Chondrocyte (in vitro differentiated cells): ENCODE measurements at regions not wholly inside any gene's neighbourhood (a gene's known extent, or its start where the extent isn't known, plus 50 kb on each side); places are given as distances from the start of the nearest gene placed in this dataset.

Experiments used
- DNase-seq: peaks from one replicate; pipeline ENCODE4 v3.0.0; 2021; ENCODE audit warnings: mixed read lengths, low spot score
- H3K27ac Mint-ChIP-seq: one replicate; pipeline ENCODE4 v1.8.0; 2021; ENCODE audit warnings: mild to moderate bottlenecking, moderate library complexity, mixed read lengths; ENCODE audit not compliant: unreplicated experiment
- H3K27me3 Mint-ChIP-seq: 2 replicates; pipeline ENCODE4 v1.8.0; 2021; ENCODE audit warnings: low read depth, mixed read lengths
- H3K36me3 Mint-ChIP-seq: 2 replicates; pipeline ENCODE4 v1.8.0; 2021; ENCODE audit warnings: low read depth, mixed read lengths
- H3K4me1 Mint-ChIP-seq: 2 replicates; pipeline ENCODE4 v1.8.0; 2021; ENCODE audit warnings: low read depth, mild to moderate bottlenecking, mixed read lengths
- H3K4me3 Mint-ChIP-seq: one replicate; pipeline ENCODE4 v1.8.0; 2021; ENCODE audit warnings: mild to moderate bottlenecking, moderate library complexity, mixed read lengths; ENCODE audit not compliant: unreplicated experiment
- H3K9me3 Mint-ChIP-seq: 2 replicates; pipeline ENCODE4 v1.8.0; 2021; ENCODE audit warnings: low read depth, mixed read lengths
- TF ChIP-seq, protein P1 (sequence below): fragments of 200-600 bp; sonication (generic); IDR thresholded peaks from 2 replicates; pipeline ENCODE4 v1.5.0; 2021; ENCODE audit warnings: antibody characterized with exemption, mild to moderate bottlenecking, moderate library complexity

DNA sequence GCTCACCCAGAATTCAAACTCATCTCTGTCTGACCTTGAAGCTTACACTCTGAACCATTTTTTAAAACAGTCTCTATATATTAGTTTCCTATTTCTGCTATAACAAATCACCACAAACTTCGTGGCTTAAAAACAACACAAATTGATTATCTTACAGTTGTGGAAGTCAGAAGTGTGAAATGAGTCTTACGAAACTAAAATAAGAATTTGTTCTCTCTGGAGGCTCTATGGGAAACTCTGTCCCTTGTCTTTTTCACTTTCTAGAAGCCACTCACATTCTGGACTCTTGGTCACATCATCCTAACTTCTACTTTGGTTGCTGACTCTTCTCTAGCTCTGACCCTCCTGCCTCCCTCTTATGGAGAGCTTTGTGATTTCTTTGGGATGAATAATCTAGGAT, 429.3 kb upstream of the THBS1 start:
- TF ChIP-seq, protein P1, sequence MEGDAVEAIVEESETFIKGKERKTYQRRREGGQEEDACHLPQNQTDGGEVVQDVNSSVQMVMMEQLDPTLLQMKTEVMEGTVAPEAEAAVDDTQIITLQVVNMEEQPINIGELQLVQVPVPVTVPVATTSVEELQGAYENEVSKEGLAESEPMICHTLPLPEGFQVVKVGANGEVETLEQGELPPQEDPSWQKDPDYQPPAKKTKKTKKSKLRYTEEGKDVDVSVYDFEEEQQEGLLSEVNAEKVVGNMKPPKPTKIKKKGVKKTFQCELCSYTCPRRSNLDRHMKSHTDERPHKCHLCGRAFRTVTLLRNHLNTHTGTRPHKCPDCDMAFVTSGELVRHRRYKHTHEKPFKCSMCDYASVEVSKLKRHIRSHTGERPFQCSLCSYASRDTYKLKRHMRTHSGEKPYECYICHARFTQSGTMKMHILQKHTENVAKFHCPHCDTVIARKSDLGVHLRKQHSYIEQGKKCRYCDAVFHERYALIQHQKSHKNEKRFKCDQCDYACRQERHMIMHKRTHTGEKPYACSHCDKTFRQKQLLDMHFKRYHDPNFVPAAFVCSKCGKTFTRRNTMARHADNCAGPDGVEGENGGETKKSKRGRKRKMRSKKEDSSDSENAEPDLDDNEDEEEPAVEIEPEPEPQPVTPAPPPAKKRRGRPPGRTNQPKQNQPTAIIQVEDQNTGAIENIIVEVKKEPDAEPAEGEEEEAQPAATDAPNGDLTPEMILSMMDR: no peak
- Mint-ChIP-seq H3K9me3 (peaks cover 3% of the 10 kb centered on the region), H3K4me3 (no peak overlapping the region), H3K4me1 (peaks cover 65% of the 10 kb centered on the region), H3K27ac (no peak overlapping the region), H3K27me3 (no peaks in the 10 kb centered on the region), H3K36me3 (no peaks in the 10 kb centered on the region)
- DNase-seq: no peak

DNA sequence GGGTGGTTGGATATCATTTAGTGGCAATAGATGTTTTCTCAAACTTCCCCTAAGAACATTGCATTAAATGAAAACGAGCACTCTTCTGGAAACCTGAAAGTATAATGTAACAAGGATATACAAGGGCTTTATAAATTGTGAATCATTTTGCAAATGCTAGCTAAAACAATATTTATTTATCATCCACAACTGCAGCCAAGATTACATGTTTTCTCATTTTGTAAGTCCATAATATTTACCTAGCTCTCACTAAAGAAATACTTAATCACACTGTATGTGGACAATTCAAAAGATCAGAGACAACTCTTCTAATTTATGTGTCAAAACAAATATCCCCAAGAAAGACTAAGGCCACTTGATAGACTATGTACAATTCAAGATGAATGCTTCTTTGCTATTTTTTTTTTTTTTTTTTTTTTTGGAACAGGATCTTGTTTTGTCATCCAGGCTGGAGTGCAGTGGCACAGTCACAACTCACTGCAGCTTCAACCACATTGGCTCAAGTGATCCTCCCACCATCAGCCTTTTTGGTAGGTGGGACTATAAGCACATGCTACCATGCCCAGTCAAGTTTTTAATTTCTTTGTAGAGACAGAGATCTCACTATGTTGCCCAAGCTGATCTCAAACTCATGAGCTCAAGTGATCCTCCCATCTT, 427.7 kb upstream of the THBS1 start:
- H3K4me3 Mint-ChIP-seq: no peak overlapping the region
- no peaks in the 10 kb centered on the region for H3K27me3 Mint-ChIP-seq
- TF ChIP-seq, protein P1: no peak
- peaks cover 59% of the 10 kb centered on the region for H3K4me1 Mint-ChIP-seq
- no peaks in the 10 kb centered on the region for H3K36me3 Mint-ChIP-seq
- peaks cover 3% of the 10 kb centered on the region for H3K9me3 Mint-ChIP-seq
- no peak overlapping the region for H3K27ac Mint-ChIP-seq
- DNase-seq: no peak

DNA sequence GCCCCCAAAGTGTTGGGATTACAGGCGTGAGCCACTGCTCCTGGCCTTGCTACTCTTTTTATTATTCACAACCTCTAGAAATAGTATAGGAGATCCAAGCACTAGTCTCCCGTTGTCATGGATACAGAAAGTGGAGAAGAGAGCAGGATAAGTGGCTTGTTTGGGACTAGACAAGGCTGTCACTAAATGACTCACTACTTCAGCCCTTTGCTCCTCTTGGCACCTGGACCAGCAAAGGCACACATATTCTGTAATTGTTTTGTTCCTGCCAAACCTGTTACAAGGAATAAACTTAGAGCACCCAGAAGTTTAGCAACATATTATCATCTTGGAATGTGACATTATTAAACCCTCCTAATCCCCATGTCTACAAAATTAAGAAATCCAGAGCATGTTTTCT, 427.2 kb upstream of the THBS1 start:
- Mint-ChIP-seq H3K4me3 (no peak overlapping the region), H3K9me3 (peaks cover 3% of the 10 kb centered on the region), H3K4me1 (peaks cover 59% of the 10 kb centered on the region), H3K27ac (no peak overlapping the region), H3K27me3 (no peaks in the 10 kb centered on the region), H3K36me3 (no peaks in the 10 kb centered on the region)
- TF ChIP-seq, protein P1: no peak
- DNase-seq: no peak

DNA sequence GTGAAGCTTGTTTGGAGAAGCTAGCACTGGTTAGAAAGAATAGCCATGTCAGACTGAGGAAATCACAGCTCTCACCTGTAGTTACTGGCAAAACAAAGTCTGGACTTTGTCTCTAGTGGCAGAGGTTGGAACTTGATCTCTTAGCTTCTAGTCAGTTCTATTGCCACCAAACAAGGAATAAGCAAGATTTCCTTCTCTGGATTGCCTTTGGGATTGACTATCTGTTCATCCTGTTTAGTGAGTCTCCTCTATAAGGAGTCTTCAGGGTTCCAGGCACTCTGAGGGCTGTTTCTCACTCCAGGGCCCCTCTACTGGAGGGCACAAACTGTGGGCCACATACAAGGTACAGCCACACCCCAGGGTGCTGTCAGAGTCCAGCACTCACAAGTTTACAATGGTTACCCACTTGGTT, 426.6 kb upstream of the THBS1 start:
- H3K9me3 Mint-ChIP-seq: no peaks in the 10 kb centered on the region
- H3K36me3 Mint-ChIP-seq: no peaks in the 10 kb centered on the region
- no peak for DNase-seq
- H3K4me3 Mint-ChIP-seq: no peak overlapping the region
- peak overlapping the region; percentile 14 for H3K27ac Mint-ChIP-seq
- H3K4me1 Mint-ChIP-seq: peaks cover 55% of the 10 kb centered on the region
- no peaks in the 10 kb centered on the region for H3K27me3 Mint-ChIP-seq
- TF ChIP-seq, protein P1: peak; percentile 41

DNA sequence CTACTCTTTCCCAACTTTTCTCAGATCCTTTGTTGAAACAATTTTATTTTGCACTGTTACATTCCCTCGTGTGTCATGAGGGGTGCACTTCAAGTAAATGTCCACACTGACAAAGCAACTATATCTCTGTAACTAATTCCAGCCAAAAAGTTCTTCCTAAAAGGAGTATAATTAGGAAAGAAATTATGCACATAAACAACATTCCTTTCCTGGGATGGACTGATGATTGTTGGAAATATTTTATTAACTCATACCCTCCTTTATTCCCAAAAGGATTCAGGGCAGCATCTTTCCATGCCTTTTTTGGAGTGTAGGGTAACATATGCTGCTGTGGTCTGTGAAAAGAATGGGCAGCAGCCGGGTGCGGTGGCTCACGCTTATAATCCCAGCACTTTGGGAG, 426.1 kb upstream of the THBS1 start:
- Mint-ChIP-seq H3K27ac (no peak overlapping the region), H3K4me1 (peaks cover 53% of the 10 kb centered on the region), H3K36me3 (no peaks in the 10 kb centered on the region), H3K4me3 (no peak overlapping the region), H3K9me3 (no peaks in the 10 kb centered on the region), H3K27me3 (no peaks in the 10 kb centered on the region)
- DNase-seq: no peak
- TF ChIP-seq, protein P1: no peak
